GM18508 (cell line): ENCODE measurements at regions not wholly inside any gene's neighbourhood (a gene's known extent, or its start where the extent isn't known, plus 50 kb on each side); places are given as distances from the start of the nearest gene placed in this dataset.
"Not testable (repeated sequence)": the region's sequence is repeated elsewhere in the genome, so short reads cannot be mapped to it uniquely, and the experiment has no call there.

Experiments
- ATAC-seq: cut with Tn5 transposase; IDR thresholded peaks from one replicate; pipeline ENCODE4 v1.9.1; 2021; ENCODE audit warnings: moderate number of reproducible peaks; ENCODE audit not compliant: insufficient read depth, unreplicated experiment

DNA sequence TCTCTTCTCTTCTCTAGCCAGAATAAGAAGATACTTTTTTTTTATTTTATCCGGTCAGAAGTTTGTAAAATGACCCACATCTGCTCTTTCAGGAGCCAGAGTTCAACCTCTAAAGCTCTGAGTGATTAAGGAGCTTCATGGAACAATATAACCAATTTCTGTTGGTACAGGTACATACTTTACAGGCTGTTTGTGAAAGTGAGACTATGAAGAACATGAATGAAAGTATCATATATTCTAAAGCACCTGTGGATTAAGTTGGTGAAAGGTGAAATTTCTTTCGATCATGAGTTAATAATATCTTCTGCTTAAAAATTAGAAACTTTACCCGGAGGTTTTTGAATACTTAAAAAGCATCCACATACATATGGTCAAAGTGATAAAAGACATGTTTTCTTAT lies 65.2 kb downstream of the DMRT2 start:
- no peak for ATAC-seq

DNA sequence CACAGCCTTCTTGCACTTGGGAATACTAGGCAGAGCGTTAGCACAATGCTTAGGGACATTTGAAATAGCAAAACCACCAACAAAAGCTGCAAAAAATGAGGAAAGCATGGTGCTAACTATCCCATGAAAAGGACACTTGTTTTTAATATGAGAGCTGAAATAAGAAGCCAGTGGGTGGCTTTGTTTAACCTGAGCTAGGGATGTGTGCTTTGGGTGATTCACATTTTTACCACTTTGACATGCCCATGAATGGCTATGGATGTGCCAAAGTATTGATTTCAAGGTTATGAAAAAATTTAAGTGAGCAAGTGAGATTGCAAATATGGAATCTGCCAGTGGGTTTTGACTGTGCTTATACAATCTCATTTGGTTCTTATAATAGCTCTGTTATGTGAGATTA lies 67.3 kb downstream of the DMRT2 start:
- ATAC-seq, result no peak

DNA sequence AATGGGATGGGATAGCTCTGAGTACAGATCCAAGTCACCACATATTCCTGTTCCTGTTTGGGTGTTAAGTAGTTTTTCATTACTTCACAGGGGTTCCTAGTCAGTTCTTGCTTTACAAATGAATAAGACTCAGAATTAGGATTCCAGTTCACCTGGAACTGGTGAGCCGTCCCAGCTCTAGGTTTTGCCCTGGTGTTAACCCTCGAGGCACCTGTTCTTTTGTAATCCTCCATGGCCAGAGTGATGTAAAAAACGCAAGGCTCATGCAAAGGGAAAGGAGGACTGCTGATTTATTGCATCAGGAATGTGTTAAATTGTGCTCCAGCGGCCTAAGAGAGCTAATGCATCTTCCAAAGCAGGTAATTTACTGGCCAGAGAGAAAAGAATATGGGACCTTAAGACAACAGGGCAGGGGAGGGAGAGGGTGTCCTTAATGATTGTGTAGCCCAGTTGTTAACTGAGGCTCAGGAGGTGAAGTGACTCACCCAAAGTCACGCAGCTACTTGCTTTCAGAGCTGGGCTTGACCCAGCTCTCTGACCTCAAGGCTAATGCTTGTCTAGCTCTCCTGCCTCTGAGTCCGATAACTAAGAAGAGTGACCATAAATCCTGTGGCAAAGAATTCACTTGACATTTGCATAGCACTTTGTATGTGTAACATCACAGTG lies 70.5 kb downstream of the DMRT2 start:
- no peak for ATAC-seq

DNA sequence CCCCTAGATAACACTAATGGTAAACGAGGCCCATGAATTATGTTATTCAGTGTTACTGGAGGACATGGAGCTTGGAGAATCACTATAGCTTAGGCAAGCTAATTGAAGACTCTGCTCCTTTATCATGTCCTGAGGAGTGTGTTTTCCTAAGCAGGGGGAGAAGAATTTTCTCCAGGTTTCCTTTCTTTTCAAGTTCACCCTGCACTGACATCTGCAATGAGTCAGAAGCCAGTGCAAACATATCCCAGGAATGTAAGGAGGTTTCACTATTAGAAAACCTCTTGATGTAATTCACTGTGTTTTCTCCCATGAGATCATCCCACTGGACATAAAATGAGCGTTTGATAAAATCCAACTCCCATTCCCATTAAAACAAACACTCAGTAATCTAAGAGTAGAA lies 75.6 kb downstream of the DMRT2 start:
- ATAC-seq, result no peak

DNA sequence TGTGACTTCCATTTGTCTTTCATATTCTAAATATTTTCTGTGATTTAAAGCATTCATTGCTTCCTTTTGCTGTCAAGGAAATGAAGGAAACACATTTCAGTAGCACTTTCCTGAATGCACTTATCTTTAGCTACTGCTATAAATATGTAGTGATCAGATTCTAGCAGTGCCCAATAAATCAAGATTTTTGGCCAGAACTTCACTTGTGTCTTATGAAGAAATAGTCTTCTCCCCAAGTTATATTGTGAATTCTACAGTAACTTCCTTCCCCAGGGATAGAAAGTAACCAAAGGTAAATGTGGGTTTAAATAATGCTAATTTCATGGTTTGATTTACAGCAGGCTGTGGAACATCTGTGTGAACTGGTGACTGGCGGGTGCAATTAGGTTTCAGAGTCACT lies 77.9 kb downstream of the DMRT2 start:
- ATAC-seq, result no peak

DNA sequence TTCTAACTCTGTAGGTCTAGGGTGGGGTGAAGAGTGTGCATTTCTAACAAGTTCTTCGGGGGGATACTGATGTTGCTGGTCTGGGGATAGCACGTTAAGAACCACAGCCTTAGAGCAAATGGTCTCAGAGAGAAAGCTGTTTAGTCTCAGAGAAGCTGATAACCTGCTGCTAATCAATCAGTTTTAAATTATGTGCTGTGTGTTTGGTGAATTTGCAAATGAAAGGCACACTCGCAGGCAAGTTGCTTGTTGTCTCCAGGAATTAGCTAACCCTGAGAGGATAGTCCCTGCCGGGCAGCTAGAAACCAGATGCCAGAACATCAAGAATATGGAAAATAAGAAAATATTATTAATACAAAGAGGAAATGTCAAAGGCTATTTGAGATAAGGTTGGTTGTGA lies 79.2 kb downstream of the DMRT2 start:
- ATAC-seq, result no peak

DNA sequence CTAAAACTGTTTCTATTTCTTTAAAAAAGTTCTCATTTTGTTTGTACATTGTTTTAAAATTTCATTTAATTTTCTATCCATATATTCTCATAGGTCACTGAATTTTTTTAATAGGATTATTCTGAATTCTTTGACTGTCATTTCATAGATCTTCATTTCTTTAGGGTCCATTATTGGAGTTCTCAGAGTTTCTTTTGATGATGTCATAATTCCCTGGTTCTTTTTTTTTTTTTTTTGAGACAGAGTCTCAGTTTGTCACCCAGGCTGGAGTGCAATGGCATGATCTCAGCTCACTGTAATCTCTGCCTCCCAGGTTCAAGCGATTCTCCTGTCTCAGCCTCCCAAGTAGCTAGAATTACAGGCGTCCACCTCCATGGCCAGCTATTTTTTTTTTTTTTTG lies 89.9 kb downstream of the DMRT2 start:
- ATAC-seq, result no peak

DNA sequence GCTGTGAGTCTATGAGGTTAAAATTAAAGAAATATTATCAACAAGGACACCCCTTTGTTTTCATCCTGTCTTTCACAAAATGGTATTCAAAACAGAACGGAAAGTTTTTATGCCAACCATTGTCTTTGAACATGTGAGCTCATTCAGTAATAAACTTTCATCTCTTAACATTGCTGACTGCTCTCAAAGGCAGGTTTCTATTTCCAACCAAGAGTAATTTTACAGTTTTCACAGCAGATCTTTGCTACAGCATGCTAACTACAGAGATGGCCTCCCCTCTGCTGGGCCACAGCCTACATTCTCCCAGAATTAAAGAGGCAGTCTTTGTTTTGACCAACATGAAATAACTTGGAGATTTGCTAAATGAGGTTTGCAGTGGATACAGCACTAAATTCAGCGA lies 101.5 kb downstream of the DMRT2 start:
- no peak for ATAC-seq

DNA sequence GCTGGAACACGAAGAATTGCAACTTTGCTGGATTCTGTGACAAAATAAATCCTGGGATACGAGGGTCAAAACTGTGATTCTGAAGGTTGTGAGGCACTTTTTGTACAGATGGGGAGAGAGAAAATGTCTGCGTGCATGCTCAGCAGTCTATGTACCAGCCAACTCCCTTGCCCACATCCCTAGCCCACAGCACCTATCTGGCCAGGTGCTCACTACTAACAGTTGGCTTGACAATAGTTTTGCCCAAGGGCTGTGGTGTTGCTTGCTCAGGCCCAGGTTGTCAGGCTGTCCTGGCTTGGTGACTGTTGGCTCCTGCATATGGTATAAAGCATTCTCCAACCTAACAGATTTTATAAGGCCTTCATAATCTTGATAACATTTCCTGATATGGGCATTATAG lies 102.0 kb downstream of the DMRT2 start:
- ATAC-seq, result no peak

DNA sequence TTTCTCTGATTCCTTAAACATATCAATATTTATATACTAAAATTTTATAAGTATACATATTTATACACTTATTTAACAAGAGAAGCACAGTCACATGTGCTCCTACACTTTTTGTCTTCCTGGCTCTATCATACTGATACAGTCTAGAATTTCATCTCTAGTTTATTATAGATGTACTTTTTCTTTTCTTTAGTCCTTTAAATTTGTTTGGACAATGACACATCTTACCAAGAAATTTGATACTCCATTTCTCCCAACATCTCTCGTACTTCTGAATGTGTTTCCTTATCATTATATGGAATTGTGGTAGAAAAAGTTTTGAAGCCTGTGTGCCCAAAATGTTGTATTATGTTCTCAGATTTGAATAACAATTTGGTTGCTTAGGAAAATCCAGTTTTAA lies 104.6 kb downstream of the DMRT2 start:
- no peak for ATAC-seq

DNA sequence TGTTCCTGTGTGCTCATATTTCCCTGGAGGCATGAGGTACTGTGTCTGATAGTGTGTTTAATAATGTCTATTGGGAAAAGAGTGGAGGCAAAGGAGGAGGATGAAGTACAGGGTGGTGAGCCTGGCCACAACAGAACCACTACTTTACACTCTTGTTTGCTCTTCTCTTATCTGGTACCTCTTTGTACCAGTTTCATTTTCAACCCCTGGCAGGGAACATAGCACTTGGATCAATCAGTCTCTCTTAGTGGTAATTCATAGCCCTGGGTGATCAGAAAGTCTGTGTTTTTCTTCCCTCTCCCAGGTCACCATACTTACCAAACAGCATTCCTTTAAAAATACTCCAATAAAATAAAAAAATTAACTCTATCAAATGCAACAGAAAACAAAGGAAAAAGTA lies 105.4 kb downstream of the DMRT2 start:
- ATAC-seq, result no peak

DNA sequence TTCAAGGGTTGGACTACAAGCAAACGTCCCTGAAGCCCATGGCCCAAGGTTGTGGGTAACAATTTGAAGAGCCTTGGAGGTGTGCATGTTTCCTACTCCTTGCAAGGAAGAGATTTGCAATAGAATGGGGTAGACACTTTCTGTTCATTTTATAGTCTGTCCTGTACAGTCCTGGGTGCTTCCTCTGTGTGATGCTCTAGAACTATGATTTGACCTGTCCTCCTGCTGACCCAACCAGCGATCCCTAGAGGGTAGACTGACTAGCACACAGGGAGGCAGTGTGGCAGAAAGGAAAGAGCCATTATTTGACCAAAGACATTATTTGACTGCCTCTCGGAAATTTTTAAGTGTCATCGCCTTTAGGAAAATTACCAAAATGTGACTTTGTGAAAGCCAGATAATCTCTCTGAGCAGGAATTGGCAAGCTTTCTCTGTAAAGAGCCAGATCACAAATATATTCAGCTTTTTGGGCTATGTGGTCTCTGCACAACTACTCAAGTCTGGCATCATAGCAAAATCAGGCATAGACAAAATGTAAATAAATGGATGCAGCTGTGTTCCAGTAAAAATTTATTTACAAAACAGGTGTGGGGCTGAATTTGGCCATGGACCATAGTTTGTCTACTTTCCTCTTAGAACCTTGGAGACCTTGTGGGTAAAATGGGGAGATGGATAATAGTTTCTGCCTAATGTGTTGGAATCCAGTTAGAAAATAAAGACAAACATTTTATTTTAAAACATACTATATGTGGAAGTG lies 106.8 kb downstream of the DMRT2 start:
- no peak for ATAC-seq

DNA sequence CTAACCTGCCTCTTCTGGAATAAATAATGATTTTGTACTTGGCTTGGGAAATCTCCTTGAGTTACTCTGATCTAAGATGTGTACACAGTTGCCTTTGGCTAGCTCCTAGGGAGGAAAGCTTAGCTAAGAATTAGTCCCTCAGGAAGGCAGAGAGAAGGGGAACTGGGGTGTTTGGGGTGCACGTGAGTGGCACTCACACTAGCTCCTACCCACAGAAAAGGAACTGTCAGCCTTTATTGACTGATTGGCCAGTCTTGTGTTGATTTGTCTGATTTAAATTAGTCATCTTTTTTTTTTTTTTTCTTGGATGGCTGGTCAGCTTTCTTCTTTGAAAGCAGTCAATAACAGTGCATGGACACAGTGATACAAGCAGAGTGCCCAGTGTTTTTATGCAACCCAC lies 107.7 kb downstream of the DMRT2 start:
- no peak for ATAC-seq

DNA sequence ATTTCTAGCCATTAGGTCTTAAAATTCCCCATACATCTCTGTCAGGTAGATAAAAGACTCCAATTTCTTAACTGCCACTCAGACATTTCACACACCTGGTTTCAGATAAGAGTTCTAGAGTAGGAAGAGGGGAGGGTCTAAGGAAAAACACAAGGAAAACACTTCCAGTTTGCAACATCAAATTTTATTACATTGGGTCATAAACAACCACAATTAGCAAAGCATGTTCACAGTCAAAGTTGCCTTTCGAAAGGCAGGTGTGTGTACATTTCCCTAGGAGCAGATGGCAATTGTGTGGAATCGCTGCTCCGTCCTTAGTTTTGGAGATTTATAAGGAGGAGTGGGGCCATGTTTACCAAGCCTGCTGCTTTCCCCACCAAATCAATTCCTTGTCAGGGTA lies 120.8 kb downstream of the DMRT2 start:
- no peak for ATAC-seq

DNA sequence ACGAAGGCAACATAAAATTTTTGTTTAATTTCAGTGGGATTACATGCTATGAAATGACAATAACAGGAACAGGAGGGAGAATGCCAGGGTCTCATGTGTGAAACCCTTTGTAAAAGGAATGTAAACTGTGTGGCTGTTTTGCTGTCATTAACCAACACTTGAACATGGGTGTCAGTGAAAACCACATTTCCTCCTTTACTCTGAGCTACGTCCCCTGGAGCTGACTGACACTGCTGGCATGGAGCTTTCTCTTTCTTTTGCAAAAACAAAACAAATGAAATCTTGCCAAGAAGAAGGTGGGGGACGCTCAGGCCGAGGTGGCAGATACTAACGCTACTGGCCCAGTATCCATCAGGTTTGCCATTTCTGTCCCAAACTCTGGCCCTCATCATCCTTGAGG lies 121.4 kb downstream of the DMRT2 start:
- no peak for ATAC-seq

DNA sequence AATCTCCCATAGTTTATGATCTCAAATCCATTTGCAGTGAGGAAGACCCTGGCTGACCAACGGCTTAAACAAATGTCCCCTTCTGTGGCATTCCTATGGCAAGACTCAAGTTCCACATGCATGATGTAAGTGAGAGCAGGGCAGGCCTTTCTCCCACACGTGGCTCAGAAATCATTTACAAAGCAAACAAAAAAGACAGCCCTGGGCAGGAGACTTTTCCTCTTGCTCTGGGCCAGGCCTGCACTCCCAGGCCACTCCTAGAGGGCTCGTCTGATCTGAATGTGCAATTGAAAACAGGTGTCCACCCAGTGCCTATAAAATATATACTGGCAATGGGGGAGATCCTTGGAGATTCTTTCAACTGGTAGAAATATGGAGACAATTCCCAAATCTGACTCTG lies 123.1 kb downstream of the DMRT2 start:
- ATAC-seq, result no peak

DNA sequence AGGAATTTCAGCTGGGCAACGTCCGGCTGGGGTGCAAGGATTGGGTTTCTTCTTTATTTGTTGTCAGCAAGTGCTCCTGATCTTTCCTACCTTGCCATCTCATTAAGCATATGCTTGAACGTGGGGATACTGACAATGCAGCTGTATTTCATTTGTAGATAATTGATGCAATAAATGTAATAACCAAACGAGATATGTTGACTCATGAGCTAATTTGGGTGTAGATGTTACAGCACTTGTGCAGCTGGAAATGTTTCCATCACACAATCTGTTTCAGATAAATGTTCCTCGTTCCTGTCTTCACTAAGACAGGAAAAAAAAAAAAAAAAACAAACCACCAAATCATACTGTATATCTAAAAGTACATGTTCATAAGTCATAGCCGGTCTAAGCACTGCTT lies 123.8 kb downstream of the DMRT2 start:
- ATAC-seq, result no peak

DNA sequence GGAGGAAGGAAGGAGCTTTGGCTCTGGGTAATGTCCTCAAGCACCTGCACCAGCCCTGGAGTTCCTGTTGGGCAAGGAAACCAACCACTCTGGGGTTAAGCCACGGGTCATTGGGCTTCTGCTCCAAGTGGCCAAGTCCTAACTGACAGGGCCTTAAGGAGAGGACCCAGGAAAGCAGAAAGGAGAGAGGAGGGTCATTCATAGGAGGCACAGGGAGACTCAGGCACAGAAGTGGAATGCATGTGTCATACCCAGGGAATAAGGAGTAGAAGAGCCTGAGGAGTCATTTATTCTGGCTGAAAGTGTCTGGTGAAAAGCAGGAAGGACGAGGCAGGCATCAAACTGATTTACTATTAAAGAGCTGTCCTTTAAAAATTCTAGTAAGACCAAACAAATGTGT lies 129.2 kb downstream of the DMRT2 start:
- no peak for ATAC-seq

DNA sequence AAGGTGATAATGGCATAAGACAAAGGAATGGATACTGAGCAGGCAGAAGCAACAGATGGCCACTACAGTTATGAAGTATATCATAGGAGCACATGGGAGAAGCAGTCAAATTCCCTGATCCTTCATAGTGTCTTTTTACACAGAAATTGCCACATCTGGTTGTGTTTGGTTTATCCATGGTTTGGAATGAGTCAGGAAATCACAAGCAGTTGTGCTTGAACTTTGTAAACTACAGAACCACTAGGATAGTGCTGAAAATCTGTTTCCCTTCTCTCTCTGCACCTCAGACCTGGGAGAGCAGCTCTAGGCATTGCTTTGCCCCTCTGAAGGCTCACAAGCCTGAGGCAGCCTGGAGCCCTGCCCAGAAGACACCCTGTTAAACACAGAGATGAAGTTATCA lies 134.0 kb downstream of the DMRT2 start:
- no peak for ATAC-seq

DNA sequence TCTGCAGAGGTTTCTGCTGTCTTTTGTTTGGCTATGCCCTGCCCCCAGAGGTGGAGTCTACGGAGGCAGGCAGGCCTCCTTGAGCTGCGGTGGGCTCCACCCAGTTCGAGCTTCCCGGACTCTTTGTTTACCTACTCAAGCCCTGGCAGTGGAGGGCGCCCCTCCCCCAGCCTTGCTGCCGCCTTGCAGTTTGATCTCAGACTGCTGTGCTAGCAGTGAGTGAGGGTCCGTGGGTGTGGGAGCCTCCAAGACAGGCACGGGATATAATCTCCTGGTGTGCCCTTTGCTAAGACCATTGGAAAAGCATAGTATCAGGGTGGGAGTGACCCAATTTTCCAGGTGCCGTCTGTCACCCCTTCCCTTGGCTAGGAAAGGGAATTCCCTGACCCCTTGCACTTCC lies 137.0 kb downstream of the DMRT2 start:
- not testable (repeated sequence) for ATAC-seq

DNA sequence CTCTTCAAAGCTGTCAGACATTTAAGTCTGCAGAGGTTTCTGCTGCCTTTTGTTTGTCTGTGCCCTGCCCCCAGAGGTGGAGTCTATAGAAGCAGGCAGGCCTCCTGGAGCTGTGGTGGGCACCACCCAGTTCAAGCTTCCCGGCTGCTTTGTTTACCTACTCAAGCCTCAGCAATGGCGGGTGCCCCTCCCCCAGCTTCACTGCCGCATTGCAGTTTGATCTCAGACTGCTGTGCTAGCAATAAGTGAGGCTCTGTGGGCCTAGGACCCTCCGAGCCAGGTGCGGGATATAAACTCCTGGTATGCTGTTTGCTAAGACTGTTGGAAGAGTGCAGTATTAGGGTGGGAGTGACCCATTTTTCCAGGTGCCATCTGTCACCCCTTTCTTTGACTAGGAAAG lies 145.5 kb downstream of the DMRT2 start:
- ATAC-seq, result not testable (repeated sequence)

DNA sequence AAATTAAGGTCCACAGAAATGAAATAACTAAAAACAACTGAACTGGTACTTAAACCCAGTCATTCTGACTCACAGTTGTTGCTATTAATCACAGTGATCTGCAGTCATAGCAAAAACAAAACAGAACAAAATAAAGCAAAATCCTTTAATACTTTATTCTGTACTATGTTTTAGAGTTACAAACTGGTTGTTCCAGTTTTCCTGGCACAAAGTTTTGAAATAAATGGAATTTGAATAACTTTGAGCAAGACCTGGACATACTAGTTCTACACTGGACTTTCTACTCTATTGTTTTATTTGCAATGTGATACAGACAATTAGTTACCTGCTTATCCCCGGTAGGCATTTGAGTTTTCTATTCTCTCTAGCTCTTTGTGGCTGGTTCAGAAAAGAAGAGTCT lies 147.9 kb downstream of the DMRT2 start:
- no peak for ATAC-seq
